Mesothelial cell of epicardium (in vitro differentiated cells): ENCODE measurements at regions not wholly inside any gene's neighbourhood (a gene's known extent, or its start where the extent isn't known, plus 50 kb on each side); places are given as distances from the start of the nearest gene placed in this dataset.

Source experiments
- DNase-seq, 2 experiments: peaks; one replicate each; pipeline ENCODE4 v3.0.0; 2021; ENCODE audit warnings: low spot score in 2 of 2; ENCODE audit not compliant: unreplicated experiment in 2 of 2
- H3K27ac Mint-ChIP-seq: 2 replicates; pipeline ENCODE4 v1.8.0; 2021; ENCODE audit warnings: mixed read lengths
- H3K27me3 Mint-ChIP-seq: 2 replicates; pipeline ENCODE4 v1.8.0; 2021; ENCODE audit warnings: low read depth, mixed read lengths
- H3K36me3 Mint-ChIP-seq: 2 replicates; pipeline ENCODE4 v1.8.0; 2021; ENCODE audit warnings: mixed read lengths
- H3K4me1 Mint-ChIP-seq: 2 replicates; pipeline ENCODE4 v1.8.0; 2021; ENCODE audit warnings: mixed read lengths
- H3K4me3 Mint-ChIP-seq: 2 replicates; pipeline ENCODE4 v1.8.0; 2021; ENCODE audit warnings: mild to moderate bottlenecking, moderate library complexity, mixed read lengths
- H3K9me3 Mint-ChIP-seq: 2 replicates; pipeline ENCODE4 v1.8.0; 2021; ENCODE audit warnings: mixed read lengths
- TF ChIP-seq, protein P1 (sequence below): fragments of 200-600 bp; sonication (generic); IDR thresholded peaks from one replicate; pipeline ENCODE4 v1.5.0; 2021; ENCODE audit warnings: antibody characterized with exemption; ENCODE audit not compliant: unreplicated experiment

DNA sequence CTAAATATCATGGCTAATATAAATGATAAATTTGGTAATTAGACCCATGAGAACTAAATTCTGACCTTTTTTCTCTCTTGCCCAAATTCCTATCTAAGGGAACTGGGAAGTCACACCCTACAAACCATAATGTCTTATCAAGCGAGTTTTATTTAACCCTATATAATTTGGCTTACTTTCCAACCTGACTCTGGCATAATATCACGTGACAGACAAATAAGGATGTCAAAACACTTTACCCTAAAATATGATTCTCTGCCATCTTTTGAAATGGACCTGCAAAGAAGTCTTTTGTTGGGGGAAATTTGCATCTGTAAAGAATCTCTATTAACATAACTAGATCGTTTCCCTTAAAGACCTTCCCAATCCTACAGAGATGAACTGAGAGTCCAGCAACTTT is 1823.5 kb upstream of the LRRTM1 start:
- Mint-ChIP-seq H3K4me3 (no peak overlapping the region), H3K36me3 (peaks cover 3% of the 10 kb centered on the region), H3K27me3 (no peaks in the 10 kb centered on the region), H3K27ac (no peak overlapping the region), H3K9me3 (peaks cover 44% of the 10 kb centered on the region), H3K4me1 (peaks cover 3% of the 10 kb centered on the region)
- DNase-seq, result no peak
- TF ChIP-seq, protein P1, sequence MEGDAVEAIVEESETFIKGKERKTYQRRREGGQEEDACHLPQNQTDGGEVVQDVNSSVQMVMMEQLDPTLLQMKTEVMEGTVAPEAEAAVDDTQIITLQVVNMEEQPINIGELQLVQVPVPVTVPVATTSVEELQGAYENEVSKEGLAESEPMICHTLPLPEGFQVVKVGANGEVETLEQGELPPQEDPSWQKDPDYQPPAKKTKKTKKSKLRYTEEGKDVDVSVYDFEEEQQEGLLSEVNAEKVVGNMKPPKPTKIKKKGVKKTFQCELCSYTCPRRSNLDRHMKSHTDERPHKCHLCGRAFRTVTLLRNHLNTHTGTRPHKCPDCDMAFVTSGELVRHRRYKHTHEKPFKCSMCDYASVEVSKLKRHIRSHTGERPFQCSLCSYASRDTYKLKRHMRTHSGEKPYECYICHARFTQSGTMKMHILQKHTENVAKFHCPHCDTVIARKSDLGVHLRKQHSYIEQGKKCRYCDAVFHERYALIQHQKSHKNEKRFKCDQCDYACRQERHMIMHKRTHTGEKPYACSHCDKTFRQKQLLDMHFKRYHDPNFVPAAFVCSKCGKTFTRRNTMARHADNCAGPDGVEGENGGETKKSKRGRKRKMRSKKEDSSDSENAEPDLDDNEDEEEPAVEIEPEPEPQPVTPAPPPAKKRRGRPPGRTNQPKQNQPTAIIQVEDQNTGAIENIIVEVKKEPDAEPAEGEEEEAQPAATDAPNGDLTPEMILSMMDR, result no peak

DNA sequence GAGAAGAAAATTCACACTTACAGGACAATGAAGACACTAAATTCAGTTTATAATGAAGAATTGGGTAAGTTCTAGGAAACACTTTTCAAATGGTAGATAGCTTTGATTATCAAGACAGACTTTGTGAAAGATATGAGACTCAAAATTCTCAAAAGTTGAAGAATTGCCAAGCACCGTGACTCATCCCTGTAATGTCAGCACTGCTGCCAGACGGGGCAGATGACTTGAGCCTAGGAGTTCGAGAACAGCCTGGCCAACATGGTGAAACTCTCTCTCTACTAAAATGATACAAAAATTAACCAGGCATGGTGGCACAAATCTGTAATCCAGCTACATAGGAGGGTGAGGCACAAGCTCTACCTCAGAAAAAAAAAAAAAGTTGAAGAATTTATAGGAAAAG is 1820.1 kb upstream of the LRRTM1 start:
- Mint-ChIP-seq H3K4me3 (no peak overlapping the region), H3K36me3 (no peaks in the 10 kb centered on the region), H3K27me3 (no peaks in the 10 kb centered on the region), H3K9me3 (peaks cover 25% of the 10 kb centered on the region), H3K4me1 (peaks cover 11% of the 10 kb centered on the region), H3K27ac (no peak overlapping the region)
- TF ChIP-seq, protein P1, result no peak
- DNase-seq, result no peak

DNA sequence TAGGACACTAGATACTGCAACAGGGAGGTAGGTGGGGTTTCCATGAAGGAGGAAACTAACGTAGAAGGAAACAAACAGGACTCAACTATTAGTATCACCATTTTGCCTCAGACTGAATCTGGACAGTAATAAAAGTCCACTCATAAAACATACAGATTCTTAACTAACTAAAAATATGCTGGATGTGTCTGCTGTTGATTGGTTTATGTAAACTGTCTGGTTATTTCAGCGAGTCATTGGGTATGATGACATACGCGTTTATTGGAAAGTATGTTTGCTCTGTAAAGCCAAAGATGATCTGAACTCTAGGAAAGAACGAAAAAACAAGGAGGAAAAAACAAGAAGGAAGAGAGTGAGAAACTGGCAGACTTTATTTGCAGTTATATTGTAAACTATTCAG is 1816.1 kb upstream of the LRRTM1 start:
- Mint-ChIP-seq H3K27ac (no peak overlapping the region), H3K9me3 (peaks cover 5% of the 10 kb centered on the region), H3K27me3 (peaks cover 4% of the 10 kb centered on the region), H3K4me1 (peaks cover 11% of the 10 kb centered on the region), H3K4me3 (no peak overlapping the region), H3K36me3 (no peaks in the 10 kb centered on the region)
- DNase-seq, result no peak
- TF ChIP-seq, protein P1, result no peak

DNA sequence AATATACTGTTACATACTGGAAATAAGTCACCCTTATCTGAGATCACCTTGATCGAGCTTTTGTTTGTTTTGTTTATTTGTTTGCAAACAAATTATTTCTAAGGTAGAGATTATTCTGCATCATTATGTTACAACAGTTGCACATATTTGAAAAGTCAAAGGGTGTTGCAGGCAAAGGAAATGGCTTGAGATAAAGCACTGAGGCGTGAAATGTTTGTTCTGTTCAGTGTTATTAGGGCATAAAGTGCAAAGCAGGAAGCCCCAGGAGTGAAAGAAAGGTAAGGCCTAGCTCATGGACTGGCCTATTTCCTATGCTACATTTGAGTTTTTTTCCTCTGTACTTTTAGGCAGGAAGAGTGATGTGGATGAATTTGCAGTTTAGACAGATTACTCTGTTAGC is 1815.6 kb upstream of the LRRTM1 start:
- H3K9me3 Mint-ChIP-seq, result no peaks in the 10 kb centered on the region
- H3K4me3 Mint-ChIP-seq, result no peak overlapping the region
- H3K27ac Mint-ChIP-seq, result no peak overlapping the region

DNA sequence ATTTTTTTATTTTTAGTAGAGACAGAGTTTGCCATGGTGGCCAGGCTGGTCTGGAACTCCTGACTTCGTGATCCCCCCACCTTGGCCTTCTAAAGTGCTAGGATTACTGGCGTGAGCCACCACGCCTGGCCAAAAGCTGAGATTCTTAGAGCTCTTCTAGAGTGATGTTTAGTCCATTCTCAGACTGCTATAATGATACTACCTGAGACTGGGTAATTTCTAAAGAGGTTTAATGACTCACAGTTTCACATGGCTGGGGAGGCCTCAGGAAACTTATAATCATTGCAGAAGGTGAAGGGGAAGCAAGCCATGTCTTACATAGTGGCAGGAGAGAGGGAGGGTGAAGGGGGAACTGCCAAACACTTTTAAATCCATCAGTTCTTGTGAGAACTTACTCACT is 1804.9 kb upstream of the LRRTM1 start:
- TF ChIP-seq, protein P1, result no peak
- H3K36me3 Mint-ChIP-seq, result no peaks in the 10 kb centered on the region
- H3K27me3 Mint-ChIP-seq, result no peaks in the 10 kb centered on the region
- no peak overlapping the region for H3K4me3 Mint-ChIP-seq
- H3K9me3 Mint-ChIP-seq, result peaks cover 16% of the 10 kb centered on the region
- H3K27ac Mint-ChIP-seq, result no peak overlapping the region
- DNase-seq, result no peak
- H3K4me1 Mint-ChIP-seq, result no peaks in the 10 kb centered on the region

More for the DNA sequence above, 1815.6 kb upstream of the LRRTM1 start:
- TF ChIP-seq, protein P1, result no peak
- DNase-seq, result no peak
- no peaks in the 10 kb centered on the region for H3K36me3 Mint-ChIP-seq
- peaks cover 4% of the 10 kb centered on the region for H3K27me3 Mint-ChIP-seq
- H3K4me1 Mint-ChIP-seq, result peaks cover 11% of the 10 kb centered on the region

DNA sequence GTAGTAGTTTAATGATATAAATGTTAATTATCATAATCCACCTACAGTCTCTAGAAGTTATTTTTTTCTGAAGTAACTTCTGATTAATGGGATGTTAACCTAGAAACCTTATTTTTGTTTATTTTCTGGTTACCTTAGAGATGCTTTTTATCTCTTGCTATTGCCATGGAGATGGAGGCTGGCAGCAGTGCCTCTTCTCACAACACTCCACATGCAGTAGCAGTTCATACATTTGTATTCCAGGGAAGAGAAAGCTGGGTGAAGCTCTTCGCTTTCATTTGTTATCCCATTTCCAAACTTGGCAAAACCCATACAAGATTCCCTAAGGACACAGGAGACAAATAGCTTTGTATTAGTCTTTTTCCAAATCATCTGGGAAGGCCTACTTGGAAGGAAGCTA is 1794.1 kb upstream of the LRRTM1 start:
- H3K4me1 Mint-ChIP-seq, result no peaks in the 10 kb centered on the region
- H3K27ac Mint-ChIP-seq, result no peak overlapping the region
- H3K36me3 Mint-ChIP-seq, result no peaks in the 10 kb centered on the region
- TF ChIP-seq, protein P1, result no peak
- no peaks in the 10 kb centered on the region for H3K9me3 Mint-ChIP-seq
- no peaks in the 10 kb centered on the region for H3K27me3 Mint-ChIP-seq
- H3K4me3 Mint-ChIP-seq, result no peak overlapping the region
- no peak for DNase-seq
